NCI-H2029 treated with DMSO at 0.1 percent for 48 hours (cell line): ENCODE measurements at regions not wholly inside any gene's neighbourhood (a gene's known extent, or its start where the extent isn't known, plus 50 kb on each side); places are given as distances from the start of the nearest gene placed in this dataset.
"Not testable (repeated sequence)": the region's sequence is repeated elsewhere in the genome, so short reads cannot be mapped to it uniquely, and the experiment has no call there.

Experiments used
- DNase-seq: peaks from one replicate; lab custom pipeline; 2025; lab: John Stamatoyannopoulos, UW

DNA sequence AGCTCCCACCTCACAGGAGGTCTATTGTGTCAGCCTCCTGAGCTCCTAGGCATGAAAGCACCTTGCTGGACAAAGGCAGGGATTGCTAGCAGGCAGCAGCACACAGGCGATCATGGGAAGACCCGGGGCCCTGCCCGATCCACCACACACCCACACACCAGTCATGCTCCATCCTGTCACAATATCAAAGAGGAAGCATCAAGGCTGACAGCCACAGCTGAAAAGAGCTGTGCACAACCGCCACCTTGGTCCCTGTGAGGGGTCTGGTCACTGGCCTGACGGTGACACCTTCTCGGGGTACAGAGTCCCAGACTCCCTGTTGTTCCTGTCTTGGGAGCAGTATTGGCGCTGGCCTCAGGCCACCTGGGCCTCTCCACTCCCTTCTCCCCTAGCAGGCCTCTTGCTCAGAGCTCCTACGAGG, 89.7 kb upstream of the RET start:
- no peak for DNase-seq

DNA sequence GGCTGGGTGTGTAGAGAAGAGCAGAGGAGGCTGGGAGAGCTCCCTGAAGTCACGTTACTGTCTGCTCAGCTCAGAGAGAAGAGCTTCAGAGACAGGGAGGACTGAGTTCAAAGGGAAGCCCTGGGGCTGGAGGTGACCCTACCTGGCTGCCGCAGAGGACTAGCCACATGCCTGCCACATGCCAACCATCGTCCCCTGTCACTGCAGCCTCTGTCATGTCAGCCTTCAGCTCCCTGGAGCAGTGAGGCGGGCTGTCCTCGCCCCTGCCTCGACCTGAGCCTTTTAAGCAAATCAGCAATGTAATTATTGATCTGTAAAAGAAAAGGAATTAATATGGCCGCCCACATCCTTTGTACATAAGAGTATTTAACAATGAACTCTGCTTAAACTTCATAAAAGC, 89.3 kb upstream of the RET start:
- DNase-seq: no peak

DNA sequence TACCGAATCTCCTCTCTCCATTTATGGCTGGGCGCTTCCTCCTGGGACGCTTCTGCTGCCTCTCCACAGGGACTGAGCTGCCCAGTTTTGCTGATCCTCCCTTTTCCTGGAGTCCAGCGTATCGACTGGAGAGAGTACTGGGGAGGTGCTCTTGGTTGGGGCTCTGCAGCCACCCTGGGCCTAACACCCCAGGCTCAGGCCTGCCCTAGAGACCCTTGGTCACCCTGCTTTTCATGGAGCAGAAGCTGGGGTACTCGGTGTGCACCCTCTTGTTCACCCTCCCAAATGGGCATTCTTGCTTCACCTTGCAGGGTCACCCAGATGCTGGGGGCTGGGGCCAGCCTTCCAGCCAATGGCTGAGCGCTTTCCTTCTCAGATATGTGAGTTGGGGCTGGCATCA, 88.8 kb upstream of the RET start:
- no peak for DNase-seq

DNA sequence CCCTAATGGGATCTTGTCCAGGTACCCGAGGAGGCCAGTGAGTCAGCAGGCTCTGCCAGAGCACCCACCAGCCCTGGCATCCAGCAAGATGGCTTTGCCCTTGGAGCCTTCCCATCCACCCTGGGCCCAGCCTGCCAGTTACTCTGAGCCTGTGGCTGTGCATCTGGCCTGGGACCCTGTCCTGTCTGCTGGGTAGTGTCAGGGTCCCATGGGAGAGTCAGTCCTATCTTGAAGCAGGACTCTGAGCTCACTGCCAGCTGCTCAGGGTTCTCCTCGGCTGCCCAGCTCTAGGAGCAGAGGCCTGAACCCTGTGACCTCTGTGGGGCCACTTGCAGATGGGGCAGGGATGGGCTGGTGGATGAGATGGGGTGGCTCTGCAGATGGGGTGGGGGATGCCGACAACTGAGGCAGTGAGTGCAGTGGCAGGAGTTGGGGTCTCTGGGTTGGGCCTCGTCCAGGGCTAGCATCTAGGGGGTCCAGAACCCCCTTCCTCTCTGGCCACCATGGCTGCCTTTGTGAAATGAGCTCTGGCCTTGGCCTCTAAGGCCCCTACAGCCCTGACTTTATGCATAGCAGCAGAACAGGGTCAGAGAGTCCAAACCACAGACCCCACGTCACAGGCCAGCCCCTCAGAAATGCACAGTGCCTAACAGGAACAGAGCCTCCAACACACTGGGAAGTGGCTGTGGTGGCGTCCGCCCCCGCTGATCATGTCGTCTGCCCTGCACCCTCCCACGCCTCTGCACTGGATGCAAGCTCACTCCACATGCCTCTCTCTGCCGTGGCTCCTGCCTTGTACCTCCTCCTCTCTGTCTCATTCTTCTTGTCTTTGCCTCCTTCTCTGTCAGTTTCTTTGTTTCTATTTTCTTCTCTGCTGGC, 88.1 kb upstream of the RET start:
- no peak for DNase-seq

DNA sequence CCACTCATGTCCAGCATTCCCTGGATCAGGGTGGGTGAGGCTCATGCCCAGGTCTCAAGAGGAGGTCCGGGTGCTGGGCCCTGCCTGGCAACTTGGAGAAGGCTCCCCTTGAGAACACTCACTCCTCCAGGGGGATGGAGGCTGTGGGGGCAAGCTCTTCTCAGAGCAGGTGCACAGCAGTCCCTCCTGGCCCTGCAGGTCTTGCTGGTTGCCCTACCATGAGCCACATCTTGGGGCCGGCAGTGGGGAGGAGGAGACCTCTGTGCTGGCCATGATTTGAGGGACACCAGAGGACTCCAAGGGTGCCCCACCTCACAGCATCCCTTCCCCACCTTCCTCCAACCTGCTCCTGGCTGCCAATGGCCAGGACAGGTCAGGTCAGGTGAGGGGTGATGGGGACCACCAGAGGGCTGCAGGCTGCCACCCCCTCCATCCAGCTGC, 87.4 kb upstream of the RET start:
- DNase-seq: no peak

DNA sequence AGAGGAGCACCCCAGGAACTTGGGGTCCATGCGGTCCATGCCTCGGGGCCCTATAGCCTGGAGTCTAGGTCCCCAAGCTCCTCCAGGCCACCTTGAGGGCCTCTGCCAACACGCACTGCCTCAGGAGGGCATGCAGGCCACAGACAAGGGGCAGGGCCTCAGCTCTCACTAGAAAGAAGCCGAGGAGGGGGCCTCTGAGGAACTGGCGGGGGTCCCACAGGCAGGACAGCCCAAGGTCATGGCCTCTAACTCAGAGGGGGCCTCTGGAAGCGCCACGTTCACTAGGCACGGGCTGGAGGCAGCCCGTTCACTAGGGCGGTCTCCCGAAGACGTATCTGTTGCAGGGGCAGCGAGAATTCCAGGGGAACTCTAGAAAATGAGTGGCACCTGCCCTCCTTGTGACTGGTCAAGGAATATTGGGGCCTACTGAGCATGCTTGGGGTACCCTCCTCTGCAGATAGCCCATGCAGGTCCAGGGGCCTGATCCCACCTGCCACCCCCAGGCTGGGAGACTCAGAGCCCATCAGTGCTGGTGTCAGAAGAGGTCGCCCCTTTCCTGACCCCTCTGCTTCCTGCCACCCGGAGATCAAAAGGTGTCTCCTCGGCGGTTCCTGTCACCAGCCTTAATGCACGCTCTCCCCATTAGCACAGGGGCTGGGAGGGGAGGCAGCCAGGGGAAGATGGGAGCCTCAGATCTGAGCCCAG, 86.7 kb upstream of the RET start:
- DNase-seq: no peak

DNA sequence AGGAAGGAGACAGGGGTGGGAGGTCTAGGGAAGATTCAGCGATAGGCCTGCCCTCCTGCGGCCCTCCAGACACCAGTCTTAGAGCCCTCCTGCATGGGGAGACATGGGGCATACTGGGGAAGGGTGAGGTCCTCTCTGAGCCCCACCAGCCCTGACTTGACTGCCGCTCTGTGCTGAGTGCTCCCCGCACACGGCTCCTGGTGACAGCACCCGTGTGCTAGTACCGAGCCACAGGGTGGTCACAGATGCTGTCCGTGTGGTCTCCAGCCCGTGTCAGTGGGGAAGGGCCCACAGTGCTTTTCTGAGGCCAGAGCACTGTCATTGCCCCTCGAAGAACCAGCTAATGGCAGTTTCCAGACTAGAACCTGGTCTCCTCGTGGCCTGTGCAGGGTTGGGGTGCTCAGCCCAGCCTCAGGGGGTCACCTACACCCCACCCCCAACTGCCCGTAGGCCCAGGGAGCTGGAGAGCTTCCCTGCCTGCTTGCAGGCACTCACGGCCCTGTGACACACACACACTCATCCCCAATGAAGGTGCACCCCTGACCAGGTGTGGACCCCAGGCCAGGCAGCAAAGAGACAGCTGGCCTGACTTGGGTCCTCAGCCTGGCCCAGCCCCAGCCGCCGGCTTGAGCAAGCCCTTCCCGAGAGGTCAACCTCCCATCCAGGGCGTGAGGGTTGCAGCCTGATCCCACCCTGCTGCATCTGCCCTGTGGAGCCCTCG, 86.0 kb upstream of the RET start:
- no peak for DNase-seq

DNA sequence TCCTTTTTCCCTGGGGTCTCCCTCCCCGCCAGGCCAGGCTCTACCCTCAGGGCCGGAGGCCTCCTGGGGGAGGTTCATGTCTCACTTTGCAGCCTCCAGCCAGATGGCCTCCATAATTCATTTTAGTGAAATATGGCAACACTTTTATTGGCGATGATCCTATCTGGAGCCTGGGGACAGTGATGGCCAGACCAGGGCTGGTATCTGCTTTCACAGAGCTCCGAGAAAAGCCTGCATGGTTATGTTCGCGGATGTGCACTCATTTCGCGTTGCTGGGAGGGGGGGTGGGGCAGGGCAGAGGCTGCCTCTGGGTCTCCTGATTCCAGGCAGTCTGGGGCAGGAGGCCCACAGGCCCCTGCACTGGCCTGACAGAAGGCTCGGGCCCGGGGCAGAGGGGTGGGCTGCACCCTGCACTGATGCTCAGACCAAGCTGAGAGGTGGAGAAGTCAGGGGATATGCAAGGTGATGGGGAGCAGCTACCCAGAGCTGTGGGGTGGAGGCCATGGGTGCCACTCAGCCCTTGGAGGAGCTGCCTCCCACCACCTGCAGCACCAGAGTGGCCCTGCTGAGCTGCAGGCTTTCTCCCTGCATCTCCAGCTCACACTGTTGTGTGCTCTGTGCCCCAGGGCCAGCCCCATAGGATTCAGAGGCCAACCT, 85.3 kb upstream of the RET start:
- no peak for DNase-seq

DNA sequence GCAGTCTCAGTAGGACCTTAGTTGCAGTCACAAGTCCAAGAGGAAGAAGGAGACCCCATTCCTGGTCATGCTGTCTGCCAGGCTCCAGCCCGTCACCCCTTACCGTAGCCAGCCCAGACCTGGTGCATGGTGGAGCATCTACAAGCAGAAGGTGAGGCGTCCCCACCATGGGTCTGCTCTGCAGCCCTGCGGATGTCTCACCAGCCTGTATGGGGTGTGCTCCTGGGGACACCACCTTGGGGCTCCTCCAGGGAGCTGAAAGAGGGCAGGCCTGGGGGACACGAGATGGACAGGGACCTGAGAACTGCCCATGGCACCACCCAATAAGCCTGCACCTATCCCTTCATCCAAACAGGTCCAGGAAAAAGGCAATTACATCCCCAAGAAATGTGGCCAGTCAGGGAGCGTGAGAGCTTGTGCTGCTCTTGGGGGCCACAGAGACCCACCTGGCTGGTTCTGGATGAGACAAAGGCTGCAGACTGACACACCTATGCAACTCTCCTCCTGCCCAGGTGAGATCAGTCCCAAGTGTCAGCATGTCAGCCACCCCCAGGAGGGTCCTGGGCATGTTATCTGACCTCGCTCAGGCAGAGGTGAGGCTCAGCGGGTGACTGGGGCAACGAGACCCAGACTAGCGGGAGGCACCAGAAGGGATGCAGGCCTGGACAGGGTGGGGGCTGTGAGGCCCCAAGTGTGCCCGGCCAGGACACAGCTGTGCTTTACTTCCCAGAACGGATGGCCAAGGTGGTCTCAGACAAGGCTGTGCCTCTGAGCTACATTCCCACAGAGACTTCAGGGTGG, 84.5 kb upstream of the RET start:
- no peak for DNase-seq

DNA sequence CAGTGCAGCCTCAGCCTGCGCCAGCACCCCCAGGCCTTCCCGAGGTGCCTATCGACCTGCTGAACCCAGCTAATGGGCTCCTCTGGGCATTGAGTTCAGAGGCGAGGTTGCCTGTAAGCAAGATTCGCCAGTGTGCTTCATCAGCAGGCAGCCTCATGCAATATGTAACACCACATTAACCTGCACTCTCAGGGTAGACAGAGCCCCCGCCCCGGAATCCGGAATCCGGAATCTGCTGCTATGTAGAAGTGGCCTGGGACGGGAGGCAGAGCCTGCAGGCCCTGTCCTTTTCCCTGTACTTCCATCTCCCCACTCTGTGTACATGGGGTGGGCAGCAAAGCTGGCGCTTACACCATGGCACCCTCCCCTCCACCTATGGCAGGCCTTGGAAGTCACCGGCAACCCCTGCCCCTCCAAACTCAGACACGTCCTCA, 83.9 kb upstream of the RET start:
- no peak for DNase-seq

DNA sequence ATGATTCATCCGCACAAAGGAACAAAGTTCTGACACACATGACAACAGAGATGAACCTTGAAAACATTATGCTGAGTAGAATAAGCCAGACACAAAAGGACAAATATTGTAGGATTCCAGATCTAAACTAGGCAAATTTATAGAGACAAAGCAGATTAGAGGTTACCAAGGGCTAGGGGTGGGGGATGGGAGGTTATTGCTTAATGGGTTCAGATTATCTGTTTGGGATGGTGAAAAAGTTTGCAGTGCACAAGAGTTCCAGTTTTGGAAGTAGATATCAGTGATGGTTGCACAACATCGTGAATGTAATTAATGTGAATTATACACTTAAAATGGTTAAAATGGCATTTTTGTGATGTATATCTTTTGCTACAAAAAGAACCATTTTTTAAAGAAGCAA, 82.0 kb upstream of the RET start:
- DNase-seq: not testable (repeated sequence)

DNA sequence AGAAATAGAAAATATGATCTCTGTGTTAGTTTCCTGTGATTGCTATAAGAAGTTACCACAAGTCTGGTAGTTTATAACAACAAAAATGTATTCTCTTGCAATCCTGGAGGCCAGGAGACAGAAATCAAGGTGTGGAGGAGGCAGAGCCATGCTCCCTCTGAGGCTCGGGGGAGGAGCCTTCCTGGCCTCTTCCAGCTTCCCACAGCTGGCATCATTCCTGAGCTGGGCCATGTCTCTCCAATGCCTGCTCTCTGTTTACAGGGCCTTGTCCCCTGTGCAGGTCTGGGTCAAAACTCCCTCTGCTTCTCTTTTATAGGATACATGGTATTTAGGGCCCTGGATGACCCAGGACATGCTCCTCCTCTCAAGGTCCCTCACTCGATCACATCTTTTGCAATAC, 81.3 kb upstream of the RET start:
- no peak for DNase-seq

DNA sequence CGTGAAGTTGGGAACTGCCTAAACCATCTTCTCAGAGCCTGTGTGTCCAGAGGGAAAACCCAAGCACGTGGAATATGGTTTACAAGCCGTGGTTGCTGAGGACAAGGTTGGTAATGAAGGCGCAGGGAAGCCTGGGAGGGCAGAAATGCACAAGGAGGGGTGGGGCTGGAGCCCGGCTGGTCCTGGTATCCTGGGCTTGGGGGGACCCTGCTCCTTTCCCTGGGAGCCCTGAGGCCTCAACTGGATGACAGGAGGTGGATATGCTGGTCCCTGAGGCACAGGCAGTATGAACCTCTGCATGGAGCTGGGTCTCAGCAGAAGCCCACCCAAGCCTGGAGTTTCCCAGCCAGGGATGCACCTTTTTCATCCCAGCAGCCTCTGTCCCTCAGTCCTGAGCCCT, 80.3 kb upstream of the RET start:
- no peak for DNase-seq

DNA sequence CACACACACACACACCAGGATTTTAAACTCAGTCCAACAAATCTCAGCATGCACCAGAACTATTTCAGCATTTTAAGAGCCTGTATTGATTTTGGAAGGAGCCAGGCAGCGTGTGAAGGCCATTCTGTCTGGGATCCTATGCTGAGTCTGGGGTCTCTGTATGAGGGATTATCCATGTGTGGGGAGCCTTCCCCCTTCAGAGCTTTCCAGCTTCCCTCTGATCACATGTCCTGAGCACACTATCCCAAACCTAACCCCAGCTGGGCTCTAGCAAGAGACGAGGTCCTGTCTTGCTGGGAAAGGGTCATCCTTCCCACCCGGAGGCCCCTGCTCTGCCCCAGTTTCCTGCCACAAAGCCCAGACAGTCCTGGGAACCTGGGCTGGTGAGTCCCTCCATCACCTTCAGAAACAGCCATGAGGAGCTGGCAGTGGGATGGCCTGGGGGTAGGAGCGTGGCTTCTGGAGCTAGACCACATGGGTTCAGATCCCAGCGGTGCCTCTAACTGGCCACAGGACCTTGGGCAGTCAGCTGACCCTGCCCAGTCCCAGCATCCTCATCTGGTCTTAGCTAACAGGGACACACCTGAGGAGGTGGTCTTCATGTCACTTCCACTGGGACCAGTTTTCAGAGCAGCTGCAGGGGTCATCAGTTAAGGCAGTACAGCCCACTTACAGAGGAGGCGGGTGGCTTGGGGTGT, 79.6 kb upstream of the RET start:
- DNase-seq: no peak

DNA sequence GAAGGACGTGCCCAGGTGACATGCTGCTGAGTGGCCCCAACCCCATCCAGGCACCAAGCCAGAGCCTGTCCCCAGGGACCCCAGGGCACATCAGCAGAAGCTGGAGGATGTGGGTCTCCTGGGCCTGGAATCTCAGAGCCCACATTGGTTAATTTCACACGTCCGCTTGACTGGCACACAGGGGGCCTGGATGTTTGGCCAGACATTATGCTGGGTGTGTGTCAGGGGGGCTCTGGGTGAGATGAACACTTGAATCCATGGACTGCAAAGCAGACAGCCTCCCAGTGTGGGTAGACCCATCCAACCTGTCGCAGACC, 79.1 kb upstream of the RET start:
- DNase-seq: no peak

DNA sequence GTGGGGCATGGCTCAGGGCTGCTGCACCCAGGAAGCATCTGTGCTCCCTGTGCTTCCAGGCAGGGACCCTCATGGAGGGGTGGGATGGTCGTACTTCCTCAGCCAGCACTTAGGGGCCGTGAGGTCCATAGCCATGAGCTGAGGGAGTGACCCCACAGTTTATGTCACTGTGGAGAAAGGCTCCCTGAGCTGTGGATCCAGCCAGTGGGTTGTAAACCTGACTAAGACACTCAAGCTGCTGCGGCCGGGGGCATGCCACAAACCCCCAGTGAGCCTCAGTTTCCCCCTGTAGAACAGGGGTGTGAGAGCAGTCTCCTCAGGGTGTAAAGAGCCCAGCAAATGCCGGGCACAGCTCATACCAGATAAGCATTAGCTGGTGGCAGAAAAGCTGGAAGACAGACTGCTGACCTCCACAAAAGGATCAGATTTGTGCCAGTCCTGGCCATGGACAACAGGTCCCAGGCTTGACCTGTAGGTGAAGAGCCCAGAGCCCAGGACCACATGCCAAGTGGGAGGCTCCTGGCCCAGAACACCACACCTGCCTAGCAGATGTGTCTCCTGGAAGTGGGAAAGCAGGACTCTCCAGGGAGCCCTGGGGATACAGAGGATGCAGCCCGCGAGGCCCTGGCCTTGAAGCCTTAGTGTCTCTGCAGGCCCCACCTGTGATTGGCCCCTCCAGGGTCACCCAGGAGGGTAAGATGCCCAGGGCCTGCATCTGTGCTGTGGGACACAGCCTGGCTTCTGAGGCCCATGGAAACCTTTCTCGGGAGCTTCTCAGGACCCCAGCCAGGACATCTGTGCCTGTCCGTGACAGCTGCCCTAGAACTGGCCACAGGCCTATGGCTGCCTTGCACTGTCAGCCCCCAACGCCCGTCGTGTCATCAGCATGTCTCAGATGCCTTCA, 78.1 kb upstream of the RET start:
- no peak for DNase-seq

DNA sequence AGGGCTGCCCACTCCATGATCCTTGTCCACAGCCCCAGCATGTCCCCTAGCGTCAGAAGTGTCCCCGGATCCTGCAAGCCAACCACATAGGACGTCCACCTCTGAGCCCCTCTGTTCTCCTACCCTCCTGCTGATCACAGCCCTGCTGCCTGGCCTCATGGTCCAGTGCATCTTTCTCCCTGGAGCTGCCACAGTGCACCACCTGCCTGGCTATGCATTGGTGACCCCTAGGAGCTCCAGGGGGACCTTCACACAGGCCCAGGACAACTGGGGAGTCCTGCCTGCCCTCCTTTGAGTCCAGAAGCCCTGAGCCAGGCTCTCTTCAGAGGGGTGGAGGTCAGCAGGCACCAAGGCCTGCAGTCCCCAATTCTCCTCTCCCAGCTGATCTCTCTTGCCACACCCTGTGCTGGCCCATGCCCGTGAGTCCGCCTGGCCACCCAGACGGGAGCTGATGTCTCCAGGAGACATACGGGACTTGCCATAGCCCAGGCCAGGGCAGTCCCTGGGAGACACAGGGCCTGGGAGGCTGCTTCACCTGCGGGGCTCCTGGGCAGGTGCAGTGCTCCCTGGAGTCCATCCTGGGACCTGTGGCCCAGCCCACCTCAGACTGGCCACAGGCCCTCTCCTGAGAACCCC, 77.4 kb upstream of the RET start:
- no peak for DNase-seq

DNA sequence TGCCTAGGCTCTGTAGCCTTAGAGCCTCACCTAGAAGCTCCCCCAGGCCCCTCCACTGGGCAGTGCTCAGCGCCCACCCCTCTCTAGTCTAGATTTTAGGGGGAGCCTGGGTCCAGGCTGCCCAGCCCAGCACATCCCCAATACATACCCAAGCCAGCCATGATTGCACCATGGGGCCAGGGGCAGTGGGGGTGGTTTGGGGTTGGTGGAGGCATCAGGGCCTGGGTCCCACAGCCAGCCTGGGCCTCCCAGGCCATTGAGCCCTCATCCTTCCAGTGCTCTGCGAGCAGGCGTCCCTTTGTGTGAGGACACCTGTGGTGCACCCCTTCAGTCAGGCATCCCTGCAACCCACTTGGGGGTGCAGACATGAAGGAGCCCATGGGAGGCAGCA, 76.9 kb upstream of the RET start:
- DNase-seq: no peak

DNA sequence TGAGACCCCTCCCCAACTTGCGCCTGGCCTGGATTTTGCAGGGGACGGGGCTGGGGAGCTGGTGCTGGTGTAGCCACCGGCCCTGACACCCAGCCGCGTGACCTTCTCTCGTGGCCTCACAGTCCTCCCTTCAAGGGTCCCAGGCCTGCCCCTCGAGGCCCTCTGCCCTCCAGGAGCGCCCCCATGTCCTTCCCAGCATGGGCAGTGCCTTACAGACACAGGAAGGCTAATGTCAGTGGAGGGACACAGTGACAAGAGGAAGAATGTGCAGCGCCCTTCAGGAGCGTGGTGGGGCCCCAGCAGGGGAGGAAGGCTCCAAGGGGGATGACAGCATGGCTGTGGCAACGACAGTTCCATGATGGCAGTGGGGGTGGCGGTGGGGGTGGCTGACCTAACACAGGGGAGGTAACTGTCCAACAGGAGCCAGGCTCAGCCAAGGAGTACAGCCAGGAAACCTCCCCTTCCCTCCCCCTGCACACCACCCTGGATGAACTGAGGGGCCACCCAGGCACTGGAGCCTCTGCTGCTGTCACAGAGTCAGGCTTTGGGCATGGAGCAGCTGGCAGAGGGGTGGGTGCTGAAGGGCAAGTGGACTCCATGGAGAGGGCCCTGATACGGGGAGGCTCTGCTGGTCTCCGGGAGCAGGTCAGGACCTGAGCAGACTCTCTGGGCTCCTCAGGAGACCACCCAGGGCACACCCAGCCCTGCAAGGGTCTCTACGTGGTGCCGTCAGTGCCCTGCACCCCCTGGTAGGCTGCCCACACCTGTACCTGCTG, 76.0 kb upstream of the RET start:
- DNase-seq: no peak
